Suprapubic skin (tissue), 4 donors: ENCODE measurements at regions not wholly inside any gene's neighbourhood (a gene's known extent, or its start where the extent isn't known, plus 50 kb on each side); places are given as distances from the start of the nearest gene placed in this dataset.

Experiments used
- CTCF ChIP-seq, 2 donors: fragments of 200-600 bp in 1 of 2; fragments of 450-650 bp in 1 of 2; sonication (generic) in 1 of 2; IDR thresholded peaks; one replicate each; pipeline ENCODE4 v1.5.1; 2016 to 2019; ENCODE audit warnings: antibody characterized with exemption in 2 of 2, mild to moderate bottlenecking in 1 of 2, moderate library complexity in 1 of 2
- EP300 ChIP-seq: sonication (generic); formaldehyde crosslinking; IDR thresholded peaks from one replicate; pipeline ENCODE4 v1.6.1; 2017; ENCODE audit warnings: antibody characterized with exemption
- POLR2A ChIP-seq, 2 donors: fragments of 450-650 bp; IDR thresholded peaks; one replicate each; pipeline ENCODE4 v1.6.1; 2017; ENCODE audit warnings: antibody characterized with exemption in 2 of 2, mild to moderate bottlenecking in 2 of 2, moderate library complexity in 2 of 2
- POLR2AphosphoS5 ChIP-seq, 3 donors: sonication (generic); formaldehyde crosslinking; IDR thresholded peaks; one replicate each; pipeline ENCODE4 v1.6.1; 2017; ENCODE audit warnings: antibody characterized with exemption in 3 of 3

- no peak for TF ChIP-seq POLR2A (IDR thresholded peaks at IDR 0.05)
- no peak for TF ChIP-seq CTCF (IDR thresholded peaks at IDR 0.05)
- no peak for TF ChIP-seq POLR2AphosphoS5 (IDR thresholded peaks at IDR 0.05)
- TF ChIP-seq EP300, result no peak
Observed at GRCh38 chr14:96734076-96734622, 63.0 kb upstream of the VRK1 start.
